ENCODE measurements at regions not wholly inside any gene's neighbourhood (a gene's known extent, or its start where the extent isn't known, plus 50 kb on each side); places are given as distances from the start of the nearest gene placed in this dataset.

DNA sequence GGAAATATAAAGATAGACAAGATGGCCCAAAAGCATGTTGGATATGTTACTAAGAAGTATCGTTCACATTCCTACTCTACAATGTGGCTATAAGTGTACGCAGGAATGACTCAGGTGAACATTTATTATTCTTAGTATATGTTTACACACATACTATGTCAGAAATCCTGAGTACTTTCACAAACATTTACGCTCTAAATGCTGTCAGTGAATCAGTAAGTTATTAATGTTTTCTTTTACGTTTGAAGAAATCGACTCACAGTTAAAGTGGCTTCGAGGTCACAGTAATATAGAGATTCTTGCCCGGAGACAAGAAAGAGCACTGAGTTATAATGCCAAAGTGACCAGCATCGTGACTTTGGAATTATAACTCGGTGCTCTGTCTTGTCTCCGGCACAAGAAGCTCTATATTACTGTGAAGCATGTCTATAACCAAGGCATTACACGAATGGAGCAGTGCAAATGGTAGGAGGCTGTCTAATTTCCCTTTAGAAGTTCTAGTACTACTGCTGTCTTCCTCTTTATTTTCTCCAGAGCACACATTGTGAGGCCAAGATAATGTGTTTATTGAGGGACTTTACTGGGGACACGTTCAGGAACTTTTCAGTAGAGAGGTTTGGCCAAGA is 61.8 kb upstream of the P3H2 start:
- TF ChIP-seq, protein P1, sequence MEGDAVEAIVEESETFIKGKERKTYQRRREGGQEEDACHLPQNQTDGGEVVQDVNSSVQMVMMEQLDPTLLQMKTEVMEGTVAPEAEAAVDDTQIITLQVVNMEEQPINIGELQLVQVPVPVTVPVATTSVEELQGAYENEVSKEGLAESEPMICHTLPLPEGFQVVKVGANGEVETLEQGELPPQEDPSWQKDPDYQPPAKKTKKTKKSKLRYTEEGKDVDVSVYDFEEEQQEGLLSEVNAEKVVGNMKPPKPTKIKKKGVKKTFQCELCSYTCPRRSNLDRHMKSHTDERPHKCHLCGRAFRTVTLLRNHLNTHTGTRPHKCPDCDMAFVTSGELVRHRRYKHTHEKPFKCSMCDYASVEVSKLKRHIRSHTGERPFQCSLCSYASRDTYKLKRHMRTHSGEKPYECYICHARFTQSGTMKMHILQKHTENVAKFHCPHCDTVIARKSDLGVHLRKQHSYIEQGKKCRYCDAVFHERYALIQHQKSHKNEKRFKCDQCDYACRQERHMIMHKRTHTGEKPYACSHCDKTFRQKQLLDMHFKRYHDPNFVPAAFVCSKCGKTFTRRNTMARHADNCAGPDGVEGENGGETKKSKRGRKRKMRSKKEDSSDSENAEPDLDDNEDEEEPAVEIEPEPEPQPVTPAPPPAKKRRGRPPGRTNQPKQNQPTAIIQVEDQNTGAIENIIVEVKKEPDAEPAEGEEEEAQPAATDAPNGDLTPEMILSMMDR (IDR thresholded peaks at IDR 0.05; ENCODE audit: low read length), result no peak
- TF ChIP-seq EZH2 (optimal IDR thresholded peaks at IDR 0.05; ENCODE audit: low read depth, low read length) (no peak), EZH2phosphoT487 (IDR thresholded peaks at IDR 0.05; ENCODE audit: low read length) (no peak)
